Vagina (tissue), 2 donors: ENCODE measurements at regions not wholly inside any gene's neighbourhood (a gene's known extent, or its start where the extent isn't known, plus 50 kb on each side); places are given as distances from the start of the nearest gene placed in this dataset.

Experiments used
- POLR2A ChIP-seq, 2 donors: fragments of 450-650 bp; IDR thresholded peaks; one replicate each; pipeline ENCODE4 v1.6.1; 2017; ENCODE audit warnings: antibody characterized with exemption in 2 of 2, mild to moderate bottlenecking in 2 of 2, moderate library complexity in 2 of 2
- TF ChIP-seq, protein P1 (sequence below), 3 experiments: fragments of 450-650 bp in 2 of 3; fragments of 200-600 bp in 1 of 3; sonication (generic) in 1 of 3; IDR thresholded peaks; one replicate each; pipeline ENCODE4 v1.5.1; 2017 to 2019; ENCODE audit warnings: antibody characterized with exemption in 3 of 3, mild to moderate bottlenecking in 2 of 3, moderate library complexity in 2 of 3

GRCh38 chr2:133906926-133907325, 338.7 kb upstream of the NCKAP5 start:
- no peak for TF ChIP-seq POLR2A (IDR thresholded peaks at IDR 0.05)
- TF ChIP-seq, protein P1, sequence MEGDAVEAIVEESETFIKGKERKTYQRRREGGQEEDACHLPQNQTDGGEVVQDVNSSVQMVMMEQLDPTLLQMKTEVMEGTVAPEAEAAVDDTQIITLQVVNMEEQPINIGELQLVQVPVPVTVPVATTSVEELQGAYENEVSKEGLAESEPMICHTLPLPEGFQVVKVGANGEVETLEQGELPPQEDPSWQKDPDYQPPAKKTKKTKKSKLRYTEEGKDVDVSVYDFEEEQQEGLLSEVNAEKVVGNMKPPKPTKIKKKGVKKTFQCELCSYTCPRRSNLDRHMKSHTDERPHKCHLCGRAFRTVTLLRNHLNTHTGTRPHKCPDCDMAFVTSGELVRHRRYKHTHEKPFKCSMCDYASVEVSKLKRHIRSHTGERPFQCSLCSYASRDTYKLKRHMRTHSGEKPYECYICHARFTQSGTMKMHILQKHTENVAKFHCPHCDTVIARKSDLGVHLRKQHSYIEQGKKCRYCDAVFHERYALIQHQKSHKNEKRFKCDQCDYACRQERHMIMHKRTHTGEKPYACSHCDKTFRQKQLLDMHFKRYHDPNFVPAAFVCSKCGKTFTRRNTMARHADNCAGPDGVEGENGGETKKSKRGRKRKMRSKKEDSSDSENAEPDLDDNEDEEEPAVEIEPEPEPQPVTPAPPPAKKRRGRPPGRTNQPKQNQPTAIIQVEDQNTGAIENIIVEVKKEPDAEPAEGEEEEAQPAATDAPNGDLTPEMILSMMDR (IDR thresholded peaks at IDR 0.05), result no peak
